Vagina (tissue), 2 donors: ENCODE measurements at regions not wholly inside any gene's neighbourhood (a gene's known extent, or its start where the extent isn't known, plus 50 kb on each side); places are given as distances from the start of the nearest gene placed in this dataset.
"Not testable (repeated sequence)": the region's sequence is repeated elsewhere in the genome, so short reads cannot be mapped to it uniquely, and the experiment has no call there.

ENCODE experiments used
- CTCF ChIP-seq, 3 experiments: fragments of 450-650 bp in 2 of 3; fragments of 200-600 bp in 1 of 3; sonication (generic) in 1 of 3; IDR thresholded peaks; one replicate each; pipeline ENCODE4 v1.5.1; 2017 to 2019; ENCODE audit warnings: antibody characterized with exemption in 3 of 3, mild to moderate bottlenecking in 2 of 3, moderate library complexity in 2 of 3
- POLR2A ChIP-seq, 2 donors: fragments of 450-650 bp; IDR thresholded peaks; one replicate each; pipeline ENCODE4 v1.6.1; 2017; ENCODE audit warnings: antibody characterized with exemption in 2 of 2, mild to moderate bottlenecking in 2 of 2, moderate library complexity in 2 of 2
- POLR2AphosphoS5 ChIP-seq, 2 donors: sonication (generic); formaldehyde crosslinking; IDR thresholded peaks; one replicate each; pipeline ENCODE4 v1.9.0; 2017; ENCODE audit warnings: antibody characterized with exemption in 2 of 2, mild to moderate bottlenecking in 2 of 2, low read depth in 1 of 2; ENCODE audit not compliant: insufficient read depth in 1 of 2

GRCh38 chr5:144060091-144060490, 110.4 kb downstream of the YIPF5 start:
- not testable (repeated sequence) for TF ChIP-seq CTCF (IDR thresholded peaks at IDR 0.05); POLR2AphosphoS5 (IDR thresholded peaks at IDR 0.05; ENCODE audit: insufficient read depth in 1 of 2, low read depth in 1 of 2); POLR2A (IDR thresholded peaks at IDR 0.05)
